NOMO-1 treated with dmso at 0.1 percent for 144 hours (cell line): ENCODE measurements at regions not wholly inside any gene's neighbourhood (a gene's known extent, or its start where the extent isn't known, plus 50 kb on each side); places are given as distances from the start of the nearest gene placed in this dataset.
"Not testable (repeated sequence)": the region's sequence is repeated elsewhere in the genome, so short reads cannot be mapped to it uniquely, and the experiment has no call there.

Experiments
- DNase-seq: peaks from one replicate; lab custom pipeline; 2025; ENCODE audit not compliant: unreplicated experiment; lab: John Stamatoyannopoulos, UW

GRCh38 chr9:103237571-103238109, 242.5 kb downstream of the CYLC2 start:
- not testable (repeated sequence) for DNase-seq

- DNase-seq, result no peak
Measured at GRCh38 chr9:103242025-103242424, 246.9 kb downstream of the CYLC2 start.

- DNase-seq, result no peak
Measured at GRCh38 chr9:103242486-103242885, 247.4 kb downstream of the CYLC2 start.

GRCh38 chr9:103243553-103243952, 248.4 kb downstream of the CYLC2 start:
- DNase-seq, result no peak

- no peak for DNase-seq
Measured at GRCh38 chr9:103245369-103245768, 250.2 kb downstream of the CYLC2 start.

- DNase-seq, result no peak
Measured at GRCh38 chr9:103261951-103262350, 266.8 kb downstream of the CYLC2 start.

GRCh38 chr9:103266064-103266463, 270.9 kb downstream of the CYLC2 start:
- DNase-seq, result no peak

- no peak for DNase-seq
Measured at GRCh38 chr9:103277240-103277639, 282.1 kb downstream of the CYLC2 start.

GRCh38 chr9:103281126-103281525, 286.0 kb downstream of the CYLC2 start:
- DNase-seq, result no peak

GRCh38 chr9:103287361-103287760, 292.2 kb downstream of the CYLC2 start:
- DNase-seq, result no peak

- no peak for DNase-seq
Measured at GRCh38 chr9:103296189-103296588, 301.1 kb downstream of the CYLC2 start.

- no peak for DNase-seq
Measured at GRCh38 chr9:103301051-103301450, 305.9 kb downstream of the CYLC2 start.

- DNase-seq, result no peak
Measured at GRCh38 chr9:103304797-103305196, 309.7 kb downstream of the CYLC2 start.

GRCh38 chr9:103319979-103320378, 324.8 kb downstream of the CYLC2 start:
- no peak for DNase-seq

GRCh38 chr9:103323699-103324098, 328.6 kb downstream of the CYLC2 start:
- no peak for DNase-seq

GRCh38 chr9:103335461-103335860, 340.3 kb downstream of the CYLC2 start:
- no peak for DNase-seq

- no peak for DNase-seq
Measured at GRCh38 chr9:103355000-103355399, 359.9 kb downstream of the CYLC2 start.

GRCh38 chr9:103357980-103358379, 362.8 kb downstream of the CYLC2 start:
- DNase-seq, result not testable (repeated sequence)

- DNase-seq, result no peak
Measured at GRCh38 chr9:103361906-103362305, 366.8 kb downstream of the CYLC2 start.

- DNase-seq, result no peak
Measured at GRCh38 chr9:103362986-103363385, 367.9 kb downstream of the CYLC2 start.

GRCh38 chr9:103364753-103365152, 369.6 kb downstream of the CYLC2 start:
- no peak for DNase-seq

- DNase-seq, result no peak
Measured at GRCh38 chr9:103371152-103371551, 376.0 kb downstream of the CYLC2 start.

- no peak for DNase-seq
Measured at GRCh38 chr9:103372828-103373227, 377.7 kb downstream of the CYLC2 start.

GRCh38 chr9:103377667-103378066, 382.5 kb downstream of the CYLC2 start:
- no peak for DNase-seq
